NCI-H2196 (cell line): ENCODE measurements at regions not wholly inside any gene's neighbourhood (a gene's known extent, or its start where the extent isn't known, plus 50 kb on each side); places are given as distances from the start of the nearest gene placed in this dataset.

Source experiments
- DNase-seq: peaks from one replicate; lab custom pipeline; 2025; ENCODE audit not compliant: unreplicated experiment; lab: John Stamatoyannopoulos, UW

DNA sequence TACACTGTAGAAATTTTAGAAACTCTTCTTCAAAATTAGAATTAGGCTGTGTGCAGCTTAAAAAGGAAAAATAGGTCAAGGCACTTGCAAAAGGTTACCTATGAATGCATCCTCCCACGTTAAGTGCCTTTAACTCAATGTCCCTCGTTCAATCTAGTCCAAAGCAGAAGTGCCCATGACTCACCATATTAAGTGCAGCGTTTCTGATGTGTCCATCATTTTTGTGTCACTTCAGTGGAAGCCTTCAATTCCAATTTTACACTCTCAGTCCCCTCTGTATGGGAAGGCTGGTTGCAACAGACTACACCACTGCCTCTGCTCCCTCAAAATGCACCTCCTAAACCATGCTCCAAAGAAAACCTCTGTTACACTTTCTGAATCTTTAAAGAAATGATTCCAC lies 53.4 kb downstream of the FOXB1 start:
- no peak for DNase-seq

DNA sequence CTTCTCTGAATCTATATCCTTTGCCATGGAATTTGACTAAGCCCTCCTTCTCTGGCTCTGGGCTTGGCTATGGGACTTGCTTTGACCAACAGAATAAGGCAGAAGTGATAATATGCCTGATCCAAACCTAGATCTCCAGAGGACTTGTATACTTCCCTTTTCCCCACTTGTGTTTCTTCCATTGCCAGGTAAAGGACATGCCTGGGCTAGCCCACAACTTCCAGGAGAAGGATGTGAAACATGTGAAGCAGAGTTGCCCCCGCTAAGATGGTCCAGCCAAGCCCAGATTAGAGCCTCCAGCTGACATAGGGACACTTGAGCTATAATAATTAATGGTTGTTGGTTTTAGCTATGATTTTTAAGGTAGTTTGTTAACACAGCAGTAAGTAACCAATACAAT lies 55.1 kb downstream of the FOXB1 start:
- DNase-seq: no peak

DNA sequence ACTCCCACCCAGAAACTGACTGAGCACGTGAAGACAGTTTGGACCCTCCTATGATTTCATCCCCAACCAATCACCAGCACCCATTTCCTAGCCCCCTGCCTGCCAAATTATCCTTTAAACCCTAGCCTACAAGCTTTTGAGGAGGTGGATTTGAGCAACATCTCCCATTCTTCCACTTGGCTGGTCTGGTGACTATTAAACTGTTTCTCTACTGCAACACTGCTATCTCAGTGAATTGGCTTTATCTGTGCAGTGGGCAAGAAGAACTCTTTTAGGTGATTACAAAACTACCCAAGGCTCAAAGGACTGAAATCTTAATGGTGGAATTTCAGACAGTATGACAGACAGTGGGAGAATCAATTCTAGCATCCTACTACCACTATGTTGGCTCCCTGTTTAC lies 57.6 kb downstream of the FOXB1 start:
- no peak for DNase-seq

DNA sequence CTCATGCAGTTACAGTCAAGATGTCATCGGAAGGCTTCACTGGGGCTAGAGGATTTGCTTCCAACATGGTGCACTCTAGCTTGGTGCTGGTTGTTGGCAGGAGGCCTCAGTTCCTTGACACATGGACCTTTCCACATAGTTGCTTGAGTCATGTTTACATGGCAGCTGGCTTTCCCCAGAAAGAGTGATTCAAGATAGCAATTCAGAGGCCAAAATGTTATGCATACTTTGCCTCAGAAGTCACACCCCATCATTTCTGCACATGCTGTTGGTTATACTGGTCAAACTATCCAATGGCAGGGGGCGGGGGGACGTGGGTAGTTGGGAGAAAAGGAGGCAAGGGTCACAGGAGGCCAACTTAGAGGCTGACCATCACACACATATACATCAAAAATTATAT lies 58.7 kb downstream of the FOXB1 start:
- DNase-seq: no peak

DNA sequence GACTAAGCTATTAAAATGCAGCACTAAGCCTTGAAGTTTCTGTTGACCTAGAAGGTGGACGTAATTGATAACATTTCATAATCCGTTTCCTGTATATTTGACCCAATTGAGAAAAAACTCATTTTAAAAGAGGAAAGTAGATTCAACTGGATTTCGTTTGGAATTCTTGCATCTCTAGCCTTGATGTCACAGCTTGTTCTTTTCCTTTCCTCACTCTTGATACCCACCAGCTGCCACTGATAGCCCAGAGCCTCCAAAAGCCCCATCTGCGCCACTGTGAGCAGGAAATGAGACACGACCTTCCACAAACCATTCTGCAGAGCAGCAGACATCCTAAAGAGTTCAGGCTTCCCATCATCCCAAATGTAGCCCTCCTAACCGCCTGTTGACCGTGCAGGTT lies 61.8 kb downstream of the FOXB1 start:
- DNase-seq: no peak

DNA sequence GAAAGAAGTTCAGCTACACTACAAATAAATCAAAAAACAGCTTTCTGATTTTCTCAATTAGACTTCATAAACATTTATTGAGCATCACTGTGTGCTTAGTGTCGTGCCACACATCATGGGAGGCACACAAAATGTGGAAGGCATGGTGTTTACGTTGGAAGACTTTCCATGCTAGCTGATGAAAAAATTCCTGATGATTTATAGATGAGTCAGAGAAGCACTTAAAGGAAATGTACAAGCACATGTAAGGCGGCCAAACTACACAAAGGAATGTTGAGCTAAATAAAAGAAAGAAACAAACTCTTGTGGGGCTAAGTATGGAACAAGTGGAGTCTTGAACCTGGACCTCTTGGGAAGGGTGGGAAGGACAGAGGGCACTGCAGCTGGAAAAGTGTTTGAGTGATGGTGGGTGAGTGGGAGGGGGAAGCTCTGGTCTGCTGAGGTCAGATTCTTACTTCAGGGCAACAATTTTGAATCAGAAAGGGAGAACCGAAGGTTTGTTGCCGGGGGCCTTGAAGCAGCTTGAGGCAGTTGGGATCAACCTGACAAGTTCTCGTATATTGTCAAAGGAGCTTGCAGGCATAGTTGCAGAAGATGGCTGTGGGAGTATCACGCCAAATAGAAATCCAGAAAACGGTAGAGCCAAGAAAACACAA lies 66.9 kb downstream of the FOXB1 start:
- DNase-seq: no peak

DNA sequence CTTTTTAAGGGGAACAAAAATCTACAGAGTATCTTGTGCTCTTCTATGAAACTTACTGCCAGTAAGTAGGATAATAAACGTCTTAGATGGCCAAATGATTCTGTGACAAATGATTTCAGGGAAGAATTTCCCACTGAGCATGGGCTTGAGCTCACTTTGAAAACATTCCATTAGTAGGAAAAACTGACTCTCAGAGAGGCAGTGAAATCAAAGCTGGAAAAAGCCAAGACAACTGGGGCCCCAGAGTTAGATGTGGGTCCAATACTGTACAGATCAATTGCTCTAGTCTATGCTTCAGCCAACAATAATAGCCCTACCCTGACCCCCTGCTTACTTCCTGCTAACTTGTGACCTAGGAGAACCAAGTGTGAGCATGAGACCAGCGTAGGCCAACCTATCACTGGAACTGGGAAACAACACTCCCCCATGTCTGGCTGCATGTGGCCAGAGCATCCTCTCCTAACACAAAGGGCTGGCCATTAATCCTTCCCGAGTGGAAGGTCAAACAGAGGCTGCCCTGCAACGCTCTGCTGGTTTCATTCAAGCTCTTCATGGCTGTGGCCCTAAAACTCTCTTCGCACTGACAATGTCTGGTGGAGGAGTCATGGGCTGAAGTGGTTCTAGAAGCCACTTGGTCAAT lies 68.8 kb downstream of the FOXB1 start:
- no peak for DNase-seq

DNA sequence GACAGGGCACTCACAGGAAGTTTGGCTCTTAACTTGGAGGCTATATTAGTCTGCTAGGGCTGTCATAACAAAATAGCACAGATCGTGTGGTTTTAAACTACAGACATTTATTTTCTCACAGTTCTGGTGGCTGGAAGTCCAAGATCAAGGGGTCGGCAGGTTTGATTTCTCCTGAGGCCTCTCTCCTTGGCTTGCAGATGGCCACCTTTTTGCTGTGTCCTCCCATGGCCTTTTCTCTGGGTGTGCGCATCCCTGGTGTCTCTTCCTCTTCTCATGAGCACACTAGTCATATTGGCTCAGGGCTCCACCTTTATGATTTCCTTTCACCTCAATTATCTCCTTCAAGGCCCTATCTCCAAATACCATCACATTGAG lies 69.3 kb downstream of the FOXB1 start:
- no peak for DNase-seq

DNA sequence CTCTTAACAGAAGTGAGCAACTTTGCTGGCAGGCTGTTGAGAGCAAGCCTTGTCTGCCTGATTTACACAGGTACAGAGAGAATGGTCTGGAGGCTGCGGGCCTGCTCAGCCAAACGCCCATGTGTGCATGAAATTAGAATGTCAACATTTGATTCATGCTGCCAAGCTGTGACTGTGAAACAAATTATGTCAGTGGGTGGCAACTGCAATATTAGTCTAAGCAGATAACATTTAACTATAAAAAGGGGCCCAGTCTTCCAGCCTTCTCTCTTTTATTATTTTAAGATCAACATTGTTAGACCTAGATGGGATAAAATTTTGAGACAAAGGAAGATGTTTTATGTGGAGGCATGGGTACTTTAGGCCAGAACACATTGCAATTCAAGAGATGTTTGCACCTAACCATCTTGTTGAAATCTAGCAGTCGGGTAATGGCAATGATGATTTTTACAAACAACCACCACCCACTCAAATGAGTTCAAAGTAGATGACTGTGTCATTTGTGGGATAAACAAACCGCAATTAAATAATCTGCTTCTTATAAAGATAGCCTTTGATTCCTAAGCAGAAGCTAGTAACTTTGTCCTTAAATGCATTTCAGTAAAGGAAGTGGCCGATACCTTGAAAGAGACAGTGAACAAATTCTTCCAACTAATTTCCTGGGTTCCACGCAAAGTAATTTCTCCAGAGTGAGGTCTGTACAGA lies 70.2 kb downstream of the FOXB1 start:
- no peak for DNase-seq

DNA sequence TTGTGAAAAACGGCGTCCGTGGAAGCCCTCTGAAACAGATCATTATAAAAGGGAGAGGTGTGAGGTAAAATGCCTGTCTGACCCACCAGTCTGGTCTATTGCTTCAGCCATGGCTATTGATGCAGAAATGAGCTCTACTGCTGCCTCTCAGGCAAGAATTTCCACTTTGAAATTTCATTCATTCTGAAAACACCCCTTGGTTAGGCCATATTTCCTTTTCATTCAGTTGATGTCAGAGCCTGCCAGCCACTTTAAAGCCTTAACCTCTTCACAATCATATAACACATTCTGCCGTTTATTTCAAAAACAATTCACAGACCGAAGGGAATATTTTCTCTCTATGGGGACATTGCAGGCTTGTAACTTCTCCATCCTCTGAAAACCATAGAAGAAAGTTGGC lies 71.9 kb downstream of the FOXB1 start:
- no peak for DNase-seq

DNA sequence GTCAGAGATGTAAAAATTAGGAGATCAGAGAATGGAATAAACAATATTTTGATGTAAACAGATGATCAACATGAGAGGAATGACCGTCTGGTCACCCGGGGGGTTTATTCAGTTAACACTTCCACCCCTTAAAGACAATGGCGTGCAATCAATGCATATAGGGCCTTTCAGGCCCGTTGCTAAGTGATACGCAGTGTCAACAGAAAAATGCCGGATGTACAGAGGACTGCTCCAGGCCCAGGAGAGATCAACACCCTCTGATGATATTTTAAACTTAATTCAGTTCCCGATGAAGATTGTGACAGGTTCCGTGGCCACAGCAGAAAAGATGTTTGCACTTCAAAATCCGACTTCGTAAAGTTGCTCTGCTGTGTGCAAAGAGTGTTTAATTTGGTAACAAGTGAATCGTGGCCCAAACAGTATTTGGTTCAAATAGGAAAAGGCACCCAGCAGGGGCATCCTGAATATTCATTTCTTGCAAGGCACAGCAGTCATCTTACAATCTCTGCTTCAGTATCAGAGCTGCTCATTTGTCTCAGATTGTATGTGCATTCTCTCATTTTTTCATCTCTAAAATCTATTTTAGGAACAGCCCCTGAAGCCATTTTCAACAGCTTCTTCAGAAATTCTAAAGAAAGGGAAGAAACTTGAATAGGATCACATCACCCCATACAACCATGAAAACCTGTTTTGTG lies 72.6 kb downstream of the FOXB1 start:
- DNase-seq: no peak

DNA sequence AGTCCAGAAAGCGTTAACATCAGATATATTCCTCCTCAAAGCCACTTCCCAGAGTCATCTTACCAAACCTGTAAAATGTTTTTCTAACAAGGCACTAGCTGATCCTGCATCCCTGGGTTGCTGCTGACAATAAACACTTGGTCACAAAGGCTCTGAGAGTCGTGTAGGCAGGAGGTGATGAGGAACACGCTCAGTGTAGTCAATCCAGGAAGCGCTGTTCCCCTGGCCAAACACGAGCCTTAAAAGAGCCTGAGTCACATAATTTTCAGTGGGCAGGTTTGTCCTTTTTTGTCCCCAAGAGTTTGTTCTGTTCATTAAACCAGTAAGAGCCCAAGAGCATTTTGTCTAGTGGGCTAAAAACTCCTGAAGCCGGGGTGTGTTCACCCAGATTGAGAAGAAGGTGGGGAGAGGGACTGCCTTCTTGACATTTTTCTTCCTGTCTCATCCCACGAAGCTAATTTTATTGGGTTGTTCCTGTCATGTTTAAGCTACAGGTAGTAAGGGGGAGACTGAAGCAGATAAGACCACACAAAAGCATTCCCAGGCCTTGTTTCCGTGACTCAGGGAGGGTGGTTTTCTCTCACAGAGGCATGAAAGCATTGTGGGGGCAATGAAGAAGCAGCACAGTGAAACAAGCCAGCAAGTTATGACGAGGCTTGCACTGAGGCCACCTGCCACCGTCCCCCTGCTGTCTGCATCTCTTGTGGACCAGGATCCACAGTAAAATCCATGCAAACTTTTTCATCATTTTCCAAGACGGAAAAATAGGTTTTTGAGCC lies 73.7 kb downstream of the FOXB1 start:
- DNase-seq: no peak

DNA sequence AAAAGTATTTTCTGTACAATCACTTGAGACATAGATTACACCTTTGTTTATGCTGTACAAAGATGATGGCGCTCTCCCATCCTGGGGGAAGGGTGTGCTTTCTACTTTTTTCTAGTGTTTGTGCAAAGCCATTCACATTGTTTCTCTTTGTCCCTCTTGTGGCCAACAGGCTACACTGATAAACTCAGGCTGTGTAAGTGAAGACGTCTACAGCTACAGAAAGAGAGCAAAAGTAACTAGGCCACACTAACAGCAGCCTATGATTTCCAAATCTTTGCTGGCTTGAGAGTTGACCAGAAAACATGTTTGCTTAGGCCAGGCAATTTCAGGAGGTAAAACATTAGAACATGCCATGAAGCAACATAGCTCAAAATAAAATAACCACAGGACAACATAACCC lies 75.1 kb downstream of the FOXB1 start:
- no peak for DNase-seq

DNA sequence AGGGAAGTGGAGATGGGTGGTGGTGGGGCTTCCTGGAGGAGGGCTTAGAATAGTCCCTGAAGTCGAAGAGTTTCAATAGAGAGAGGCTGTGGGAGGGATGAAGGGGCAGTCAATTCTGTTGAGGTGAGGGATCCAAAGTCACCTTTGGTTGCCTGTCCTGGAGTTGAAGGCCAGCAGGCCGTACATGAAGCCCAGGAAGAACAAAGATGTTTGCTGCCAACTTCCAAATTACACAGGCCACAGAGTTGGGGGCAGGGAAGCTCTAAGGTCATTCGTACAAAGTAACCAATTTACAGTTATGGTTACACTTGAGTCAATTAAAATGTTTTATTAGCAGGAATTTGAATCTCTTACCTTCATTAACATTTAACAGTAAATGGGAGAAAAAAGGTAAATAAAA lies 77.9 kb downstream of the FOXB1 start:
- DNase-seq: no peak

DNA sequence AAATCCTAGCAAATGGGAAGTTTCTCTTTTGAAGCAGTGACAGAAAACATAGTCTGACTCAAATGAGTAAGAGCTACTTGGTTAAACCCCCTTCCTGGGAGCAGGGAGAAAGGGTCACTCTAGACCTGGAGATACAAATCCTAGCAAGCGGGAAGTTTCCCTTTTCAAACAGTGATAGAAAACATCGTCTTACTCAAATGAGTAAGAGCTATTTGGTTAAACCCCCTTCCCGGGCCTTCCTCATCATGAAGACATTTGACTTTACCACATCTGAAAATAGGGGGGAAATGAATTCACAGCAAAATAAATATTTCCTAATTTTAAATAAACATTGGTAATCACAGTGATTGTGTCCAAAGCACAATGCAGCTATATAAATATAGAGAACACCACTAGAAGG lies 79.2 kb downstream of the FOXB1 start:
- no peak for DNase-seq

DNA sequence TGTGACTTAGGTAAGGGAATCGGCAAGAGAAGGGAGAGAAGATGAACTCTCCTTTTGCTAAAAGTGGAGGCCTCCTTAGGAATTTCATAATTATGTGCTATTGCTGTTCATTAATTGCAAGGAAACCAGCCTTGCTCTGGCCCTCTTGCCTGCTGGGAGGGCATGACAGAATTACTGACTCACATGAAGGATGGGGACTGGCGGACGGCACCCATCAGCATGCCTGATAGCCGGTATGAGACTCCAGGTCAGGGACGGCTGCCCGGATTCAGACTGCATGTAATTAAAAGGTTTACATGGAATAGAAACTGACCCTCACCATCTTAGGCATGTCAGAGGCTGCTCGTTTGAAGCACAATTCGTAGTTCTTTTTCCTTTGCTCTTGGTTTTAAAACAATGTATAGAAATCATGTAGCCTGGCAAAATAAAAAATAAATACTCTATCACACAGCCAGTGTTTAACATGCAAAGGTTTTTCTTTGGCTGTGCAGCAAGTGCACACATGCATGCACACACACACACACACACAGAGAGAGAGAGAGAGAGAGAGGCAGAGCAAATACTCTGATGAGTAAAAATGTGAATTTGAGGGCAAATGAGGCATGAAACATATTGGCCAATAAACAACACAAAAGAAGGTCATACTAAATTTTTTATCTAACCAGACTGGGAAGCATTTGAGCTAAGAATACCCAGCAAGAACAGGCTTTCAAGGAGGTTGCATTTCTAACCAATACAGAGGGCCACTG lies 82.7 kb downstream of the FOXB1 start:
- no peak for DNase-seq

DNA sequence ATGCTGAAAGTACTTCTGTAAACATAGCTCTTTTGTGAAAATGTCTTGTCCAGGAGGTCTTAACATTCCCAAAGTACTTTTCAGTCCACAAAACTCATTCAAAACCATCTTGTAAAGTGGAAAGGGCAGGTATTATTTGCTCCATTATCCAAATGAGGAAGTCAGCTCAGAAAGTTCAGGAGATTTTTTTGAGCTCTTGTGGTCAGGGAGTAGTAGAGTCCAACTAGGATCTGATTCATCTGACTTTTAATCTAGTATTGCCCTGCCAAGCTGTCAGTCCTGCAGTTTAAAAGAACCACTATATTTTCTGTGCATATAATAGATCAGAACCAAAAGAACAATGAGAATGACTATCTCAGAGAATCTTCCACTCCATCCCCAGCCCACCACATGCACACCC lies 83.5 kb downstream of the FOXB1 start:
- no peak for DNase-seq

DNA sequence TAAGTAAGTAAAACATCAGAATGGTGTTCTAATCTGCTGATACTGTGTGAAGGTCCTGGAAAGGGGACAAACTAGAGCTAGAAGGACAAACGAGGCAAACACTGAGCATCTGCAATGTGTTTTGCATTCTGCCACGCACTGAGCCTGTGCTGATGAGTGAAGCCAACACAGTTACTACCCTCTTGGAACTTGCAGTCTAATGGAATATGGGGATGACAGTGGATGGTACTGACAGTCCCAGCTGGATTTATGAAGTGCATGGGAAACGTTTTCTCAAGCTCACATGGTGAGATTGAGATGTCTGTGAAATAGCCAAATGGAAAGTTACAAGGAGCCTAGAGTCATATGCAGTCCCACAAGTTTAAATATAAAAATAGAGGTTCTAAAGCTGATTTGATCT lies 86.6 kb downstream of the FOXB1 start:
- no peak for DNase-seq

DNA sequence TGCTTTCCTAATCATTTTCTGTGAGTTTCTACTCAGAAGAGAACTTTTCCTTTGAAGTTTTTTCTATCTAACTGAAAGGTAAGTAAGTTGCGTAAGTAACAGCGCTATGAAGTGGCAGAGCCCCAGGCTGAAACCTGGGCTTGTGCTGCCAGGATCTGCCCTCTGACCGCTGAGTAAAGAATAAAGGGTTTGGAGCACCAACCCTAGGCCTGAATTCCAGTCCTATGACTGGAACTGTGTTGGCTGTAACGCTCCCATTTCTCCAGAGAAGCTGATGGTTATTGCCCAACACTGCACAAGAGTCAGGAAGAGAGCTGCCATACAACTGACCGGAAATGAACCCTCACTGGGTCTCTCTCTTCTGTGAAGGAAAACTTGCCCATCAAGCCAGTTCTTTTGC lies 87.0 kb downstream of the FOXB1 start:
- DNase-seq: no peak

DNA sequence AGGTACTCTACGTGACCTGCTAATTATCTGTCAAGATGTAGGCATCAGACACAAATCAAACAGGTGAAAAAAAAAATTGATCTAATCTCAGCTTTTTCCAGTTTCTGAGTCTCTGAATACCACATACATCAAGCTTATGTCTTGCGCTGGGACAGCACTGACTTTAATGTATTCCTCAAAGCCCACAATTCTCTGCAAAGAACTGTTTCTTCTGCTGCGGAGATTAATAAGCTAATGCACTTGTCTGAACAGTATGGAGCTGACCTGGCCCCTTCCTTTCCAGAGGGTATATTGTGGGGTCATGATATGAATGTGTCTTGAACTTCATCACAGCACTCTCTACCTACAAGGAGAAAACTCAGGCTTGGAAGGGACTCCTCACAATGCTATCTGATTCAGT lies 87.8 kb downstream of the FOXB1 start:
- no peak for DNase-seq
